GM23338 (cell line): ENCODE measurements at regions not wholly inside any gene's neighbourhood (a gene's known extent, or its start where the extent isn't known, plus 50 kb on each side); places are given as distances from the start of the nearest gene placed in this dataset.

ENCODE experiments used
- ATAC-seq: fragments of 200-7000 bp; cut with Tn5 transposase; 3 replicates; pipeline ENCODE4 v1.9.1; 2020
- DNase-seq: peaks from one replicate; pipeline ENCODE4 v3.0.0-alpha.2; 2015; ENCODE audit warnings: low spot score
- H2AFZ ChIP-seq: fragments of 200-600 bp; sonication (generic); 2 replicates; pipeline ENCODE4 v1.8.0; 2016; ENCODE audit warnings: antibody characterized with exemption, mild to moderate bottlenecking, moderate library complexity
- H3F3A ChIP-seq: fragments of 200-600 bp; sonication (generic); replicated peaks from 2 replicates; pipeline ENCODE4 v1.8.0; 2017; ENCODE audit warnings: antibody characterized with exemption, mixed run types, low read depth
- H3K27ac ChIP-seq: fragments of 200-600 bp; sonication (generic); 2 replicates; pipeline ENCODE4 v1.6.1; 2016; ENCODE audit warnings: low read depth
- H3K27me3 ChIP-seq: fragments of 200-600 bp; sonication (generic); 2 replicates; pipeline ENCODE4 v1.8.0; 2016; ENCODE audit warnings: mild to moderate bottlenecking, mixed run types, moderate library complexity; ENCODE audit not compliant: insufficient read depth
- H3K36me3 ChIP-seq: fragments of 200-600 bp; sonication (generic); 2 replicates; pipeline ENCODE4 v1.8.0; 2016; ENCODE audit warnings: mild to moderate bottlenecking; ENCODE audit not compliant: insufficient read depth
- H3K4me1 ChIP-seq: fragments of 200-600 bp; sonication (generic); 2 replicates; pipeline ENCODE4 v1.8.0; 2016; ENCODE audit warnings: mild to moderate bottlenecking, moderate library complexity; ENCODE audit not compliant: insufficient read depth
- H3K4me2 ChIP-seq: fragments of 200-600 bp; sonication (generic); 2 replicates; pipeline ENCODE4 v1.7.1; 2017; ENCODE audit warnings: mixed run types
- H3K4me3 ChIP-seq: fragments of 200-600 bp; sonication (generic); 2 replicates; pipeline ENCODE4 v1.6.1; 2016; ENCODE audit warnings: mixed run types
- H3K79me2 ChIP-seq: fragments of 200-600 bp; sonication (generic); replicated peaks from 2 replicates; pipeline ENCODE4 v1.8.0; 2017; ENCODE audit warnings: mild to moderate bottlenecking; ENCODE audit not compliant: insufficient read depth
- H3K9me2 ChIP-seq: fragments of 200-600 bp; sonication (generic); 2 replicates; pipeline ENCODE4 v1.8.0; 2017; ENCODE audit not compliant: insufficient read depth
- H4K20me1 ChIP-seq: fragments of 200-600 bp; sonication (generic); replicated peaks from 2 replicates; pipeline ENCODE4 v1.8.0; 2017; ENCODE audit warnings: mild to moderate bottlenecking; ENCODE audit not compliant: insufficient read depth
- H3K27ac Mint-ChIP-seq: 2 replicates; pipeline ENCODE4 v1.8.0; 2020; ENCODE audit warnings: inconsistent platforms, mild to moderate bottlenecking, moderate library complexity, mixed read lengths
- H3K27me3 Mint-ChIP-seq: 3 replicates; pipeline ENCODE4 v1.8.0; 2022; ENCODE audit warnings: low read depth, mild to moderate bottlenecking, moderate library complexity, mixed read lengths, inconsistent platforms; ENCODE audit not compliant: insufficient read depth, poor library complexity
- H3K36me3 Mint-ChIP-seq: 3 replicates; pipeline ENCODE4 v1.8.0; 2021; ENCODE audit warnings: low read depth, mild to moderate bottlenecking, inconsistent platforms, moderate library complexity, mixed read lengths
- H3K4me1 Mint-ChIP-seq: 3 replicates; pipeline ENCODE4 v1.8.0; 2020; ENCODE audit warnings: mild to moderate bottlenecking, inconsistent platforms, mixed read lengths
- H3K4me3 Mint-ChIP-seq: 3 replicates; pipeline ENCODE4 v1.8.0; 2021; ENCODE audit warnings: moderate library complexity, mild to moderate bottlenecking, inconsistent platforms, mixed read lengths
- H3K9me3 Mint-ChIP-seq: 3 replicates; pipeline ENCODE4 v1.8.0; 2020; ENCODE audit warnings: moderate library complexity, mild to moderate bottlenecking, inconsistent platforms, mixed read lengths
- CREB1 ChIP-seq: fragments of 250-450 bp; sonication (Bioruptor Pico); IDR thresholded peaks from 2 replicates; pipeline ENCODE4 v1.5.0; 2020; ENCODE audit warnings: low read depth, mild to moderate bottlenecking, moderate library complexity
- EZH2 ChIP-seq: fragments of 200-600 bp; sonication (generic); IDR thresholded peaks from one replicate; pipeline ENCODE4 v1.8.0; 2017; ENCODE audit warnings: antibody characterized with exemption, mild to moderate bottlenecking, low read depth; ENCODE audit not compliant: unreplicated experiment
- JUNB ChIP-seq: IDR thresholded peaks from one replicate; pipeline ENCODE4 v1.6.1; 2016; ENCODE audit warnings: antibody characterized with exemption; ENCODE audit not compliant: unreplicated experiment
- NANOG ChIP-seq: IDR thresholded peaks from 2 replicates; pipeline ENCODE4 v1.6.1; 2016; ENCODE audit warnings: antibody characterized with exemption, borderline replicate concordance
- STAT1 ChIP-seq: IDR thresholded peaks from one replicate; pipeline ENCODE4 v1.6.1; 2016; ENCODE audit warnings: antibody characterized with exemption; ENCODE audit not compliant: unreplicated experiment
- ZNF331 ChIP-seq: fragments of 250-450 bp; sonication (Bioruptor Pico); IDR thresholded peaks from 2 replicates; pipeline ENCODE4 v1.5.0; 2020; ENCODE audit warnings: low read depth, mild to moderate bottlenecking, moderate library complexity
- ZNF462 ChIP-seq: fragments of 250-450 bp; sonication (Bioruptor Pico); IDR thresholded peaks from 2 replicates; pipeline ENCODE4 v1.5.0; 2020; ENCODE audit warnings: mild to moderate bottlenecking, moderate library complexity
- TF ChIP-seq, protein P1 (sequence below): IDR thresholded peaks from 2 replicates; pipeline ENCODE4 v1.6.1; 2016; ENCODE audit warnings: antibody characterized with exemption

GRCh38 chr4:128444544-128445302, 157.1 kb upstream of the PGRMC2 start:
- Histone ChIP-seq H3K4me3 (no peak overlapping the region), H3K27ac (no peak overlapping the region), H3K4me1 (no peaks in the 10 kb centered on the region), H3K27me3 (no peaks in the 10 kb centered on the region), H3K79me2 (no peaks in the 10 kb centered on the region), H3F3A (no peaks in the 10 kb centered on the region), H4K20me1 (no peaks in the 10 kb centered on the region), H2AFZ (no peak overlapping the region), H3K9me2 (peaks cover 16% of the 10 kb centered on the region; the same call in 1 of the 2 replicates), H3K4me2 (no peak overlapping the region), H3K36me3 (no peaks in the 10 kb centered on the region)
- Mint-ChIP-seq H3K27ac (no peak overlapping the region), H3K9me3 (peaks cover 32% of the 10 kb centered on the region), H3K27me3 (no peaks in the 10 kb centered on the region), H3K4me1 (no peaks in the 10 kb centered on the region), H3K36me3 (peaks cover 27% of the 10 kb centered on the region), H3K4me3 (no peak overlapping the region)
- no peak for TF ChIP-seq STAT1
- no peak for TF ChIP-seq ZNF462 (CRISPR knock-in tag)
- TF ChIP-seq, protein P1, sequence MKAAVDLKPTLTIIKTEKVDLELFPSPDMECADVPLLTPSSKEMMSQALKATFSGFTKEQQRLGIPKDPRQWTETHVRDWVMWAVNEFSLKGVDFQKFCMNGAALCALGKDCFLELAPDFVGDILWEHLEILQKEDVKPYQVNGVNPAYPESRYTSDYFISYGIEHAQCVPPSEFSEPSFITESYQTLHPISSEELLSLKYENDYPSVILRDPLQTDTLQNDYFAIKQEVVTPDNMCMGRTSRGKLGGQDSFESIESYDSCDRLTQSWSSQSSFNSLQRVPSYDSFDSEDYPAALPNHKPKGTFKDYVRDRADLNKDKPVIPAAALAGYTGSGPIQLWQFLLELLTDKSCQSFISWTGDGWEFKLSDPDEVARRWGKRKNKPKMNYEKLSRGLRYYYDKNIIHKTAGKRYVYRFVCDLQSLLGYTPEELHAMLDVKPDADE: no peak
- no peak for TF ChIP-seq EZH2
- no peak for TF ChIP-seq ZNF331 (CRISPR knock-in tag)
- no peak for TF ChIP-seq JUNB
- TF ChIP-seq CREB1: no peak
- TF ChIP-seq NANOG: no peak
- ATAC-seq (no peak), DNase-seq (no peak)
